Vagina (tissue), 2 donors: ENCODE measurements at regions not wholly inside any gene's neighbourhood (a gene's known extent, or its start where the extent isn't known, plus 50 kb on each side); places are given as distances from the start of the nearest gene placed in this dataset.

Experiments used
- DNase-seq, 2 donors: peaks; one replicate each; pipeline ENCODE4 v3.0.0-alpha.2; 2017; ENCODE audit errors: extremely low spot score in 2 of 2
- H3K27ac ChIP-seq: fragments of 200-600 bp; sonication (generic); one replicate; pipeline ENCODE4 v1.5.1; 2019
- H3K27me3 ChIP-seq: fragments of 200-600 bp; sonication (generic); one replicate; pipeline ENCODE4 v1.5.1; 2019
- H3K36me3 ChIP-seq, 2 donors: fragments of 200-600 bp; sonication (generic); one replicate each; pipeline ENCODE4 v1.5.1; 2017 to 2019
- H3K4me1 ChIP-seq: fragments of 200-600 bp; sonication (generic); one replicate; pipeline ENCODE4 v1.5.1; 2019
- H3K4me3 ChIP-seq, 2 donors: fragments of 200-600 bp; sonication (generic); 1 replicate in 1 of 2; 2 replicates in 1 of 2; pipeline ENCODE4 v1.5.1; 2016 to 2019
- H3K9me3 ChIP-seq: fragments of 200-600 bp; sonication (generic); one replicate; pipeline ENCODE4 v1.5.1; 2019
- POLR2A ChIP-seq, 2 donors: fragments of 450-650 bp; IDR thresholded peaks; one replicate each; pipeline ENCODE4 v1.6.1; 2017; ENCODE audit warnings: antibody characterized with exemption in 2 of 2, mild to moderate bottlenecking in 2 of 2, moderate library complexity in 2 of 2
- POLR2AphosphoS5 ChIP-seq, 2 donors: sonication (generic); formaldehyde crosslinking; IDR thresholded peaks; one replicate each; pipeline ENCODE4 v1.9.0; 2017; ENCODE audit warnings: antibody characterized with exemption in 2 of 2, mild to moderate bottlenecking in 2 of 2, low read depth in 1 of 2; ENCODE audit not compliant: insufficient read depth in 1 of 2
- intact Hi-C: fragments of 100-400 bp; cut with DNase I; formaldehyde crosslinking; loops from one replicate; pipeline ENCODE4 v1.15.1; 2023
- TF ChIP-seq, protein P1 (sequence below), 3 experiments: fragments of 450-650 bp in 2 of 3; fragments of 200-600 bp in 1 of 3; sonication (generic) in 1 of 3; IDR thresholded peaks; one replicate each; pipeline ENCODE4 v1.5.1; 2017 to 2019; ENCODE audit warnings: antibody characterized with exemption in 3 of 3, mild to moderate bottlenecking in 2 of 3, moderate library complexity in 2 of 3

DNA sequence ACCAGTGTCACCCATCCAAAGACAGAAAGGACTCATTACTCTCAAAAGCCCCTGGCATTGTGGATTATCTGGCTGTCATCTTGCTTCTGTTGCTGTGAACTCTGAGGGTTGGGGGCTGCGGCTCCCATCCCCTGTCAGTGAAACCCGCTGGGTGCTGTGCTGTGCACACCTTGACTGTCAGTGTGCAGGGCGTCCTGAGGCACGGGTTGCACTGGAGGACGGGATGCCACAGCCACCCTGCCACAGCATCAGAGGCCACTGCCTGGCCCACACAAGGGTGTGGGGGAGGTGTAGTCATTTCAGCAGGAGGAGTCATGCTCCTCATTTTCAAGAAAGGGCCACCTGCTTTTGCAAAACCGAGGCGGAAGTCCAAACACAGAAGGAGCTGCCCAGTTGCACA lies 245.8 kb downstream of the GLRX3 start:
- no peak for TF ChIP-seq POLR2A (IDR thresholded peaks at IDR 0.05)
- no peak for TF ChIP-seq POLR2AphosphoS5 (IDR thresholded peaks at IDR 0.05; ENCODE audit: insufficient read depth in 1 of 2, low read depth in 1 of 2)
- TF ChIP-seq, protein P1, sequence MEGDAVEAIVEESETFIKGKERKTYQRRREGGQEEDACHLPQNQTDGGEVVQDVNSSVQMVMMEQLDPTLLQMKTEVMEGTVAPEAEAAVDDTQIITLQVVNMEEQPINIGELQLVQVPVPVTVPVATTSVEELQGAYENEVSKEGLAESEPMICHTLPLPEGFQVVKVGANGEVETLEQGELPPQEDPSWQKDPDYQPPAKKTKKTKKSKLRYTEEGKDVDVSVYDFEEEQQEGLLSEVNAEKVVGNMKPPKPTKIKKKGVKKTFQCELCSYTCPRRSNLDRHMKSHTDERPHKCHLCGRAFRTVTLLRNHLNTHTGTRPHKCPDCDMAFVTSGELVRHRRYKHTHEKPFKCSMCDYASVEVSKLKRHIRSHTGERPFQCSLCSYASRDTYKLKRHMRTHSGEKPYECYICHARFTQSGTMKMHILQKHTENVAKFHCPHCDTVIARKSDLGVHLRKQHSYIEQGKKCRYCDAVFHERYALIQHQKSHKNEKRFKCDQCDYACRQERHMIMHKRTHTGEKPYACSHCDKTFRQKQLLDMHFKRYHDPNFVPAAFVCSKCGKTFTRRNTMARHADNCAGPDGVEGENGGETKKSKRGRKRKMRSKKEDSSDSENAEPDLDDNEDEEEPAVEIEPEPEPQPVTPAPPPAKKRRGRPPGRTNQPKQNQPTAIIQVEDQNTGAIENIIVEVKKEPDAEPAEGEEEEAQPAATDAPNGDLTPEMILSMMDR (IDR thresholded peaks at IDR 0.05) = no peak
- Histone ChIP-seq H3K9me3 (no peaks in the 10 kb centered on the region), H3K27ac (no peak overlapping the region), H3K27me3 (no peaks in the 10 kb centered on the region), H3K36me3 (no peaks in the 10 kb centered on the region), H3K4me3 (no peak overlapping the region), H3K4me1 (no peaks in the 10 kb centered on the region)
- DNase-seq = no peak
- intact Hi-C loops = no loop called here

DNA sequence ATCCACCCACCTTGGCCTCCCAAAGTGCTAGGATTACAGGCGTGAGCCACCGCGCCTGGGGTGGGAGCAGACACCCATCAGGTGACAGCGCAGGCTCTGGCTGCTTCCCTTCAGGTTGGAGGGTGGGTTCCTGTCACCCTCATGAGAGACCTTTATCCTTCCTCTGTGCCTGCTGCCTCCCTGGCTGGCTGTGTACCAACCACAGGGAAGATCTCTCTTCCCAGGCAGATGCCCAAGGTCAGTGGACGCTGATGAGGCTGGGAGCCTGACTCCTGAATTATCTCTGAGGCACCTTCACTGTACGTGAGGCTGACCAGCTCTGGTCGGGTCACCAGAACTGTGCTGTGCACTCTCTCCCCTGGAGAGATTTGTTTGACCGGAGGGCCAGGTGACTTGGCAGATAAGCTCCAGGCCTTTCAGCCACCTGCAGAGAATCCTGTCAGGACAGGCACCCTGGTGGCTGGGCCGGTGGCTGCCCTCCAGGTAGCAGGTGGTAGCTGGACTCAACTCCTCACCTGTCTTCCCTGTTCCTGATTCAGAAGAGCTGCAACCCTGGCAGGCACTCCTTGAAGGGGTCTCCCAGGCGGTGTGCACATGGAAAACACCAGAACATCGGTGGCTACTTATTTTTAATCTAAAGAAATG lies 251.9 kb downstream of the GLRX3 start:
- DNase-seq = no peak
- TF ChIP-seq, protein P1 (IDR thresholded peaks at IDR 0.05) = no peak
- TF ChIP-seq POLR2A (IDR thresholded peaks at IDR 0.05) = no peak
- TF ChIP-seq POLR2AphosphoS5 (IDR thresholded peaks at IDR 0.05; ENCODE audit: insufficient read depth in 1 of 2, low read depth in 1 of 2) = no peak
- Histone ChIP-seq H3K4me3 (no peak overlapping the region), H3K27ac (no peak overlapping the region), H3K36me3 (no peaks in the 10 kb centered on the region), H3K9me3 (no peaks in the 10 kb centered on the region), H3K4me1 (no peaks in the 10 kb centered on the region), H3K27me3 (no peaks in the 10 kb centered on the region)
- intact Hi-C loops = no loop called here

DNA sequence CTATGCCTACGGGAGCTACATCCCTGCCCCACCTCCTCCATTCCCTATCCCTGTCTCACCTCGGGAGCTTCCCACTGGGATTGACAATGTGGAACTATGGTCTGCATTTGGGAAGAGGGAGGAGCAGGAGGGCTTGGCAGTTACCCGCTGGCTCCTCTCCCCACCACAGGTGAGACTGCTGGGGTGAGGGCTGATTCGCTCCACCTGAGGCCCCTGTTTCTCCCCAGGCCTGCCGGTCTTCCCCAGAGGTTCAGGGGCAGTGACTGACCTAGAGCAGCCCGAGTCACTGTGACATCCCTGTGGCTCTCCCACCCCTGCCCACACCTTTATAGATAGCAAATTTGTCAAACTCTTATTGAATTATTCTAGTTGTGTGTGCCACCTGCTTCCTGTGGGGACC lies 252.6 kb downstream of the GLRX3 start:
- Histone ChIP-seq H3K9me3 (no peaks in the 10 kb centered on the region), H3K4me3 (no peak overlapping the region), H3K27ac (no peak overlapping the region), H3K4me1 (no peaks in the 10 kb centered on the region), H3K36me3 (no peaks in the 10 kb centered on the region), H3K27me3 (no peaks in the 10 kb centered on the region)
- intact Hi-C loops = no loop called here
- TF ChIP-seq POLR2AphosphoS5 (IDR thresholded peaks at IDR 0.05; ENCODE audit: insufficient read depth in 1 of 2, low read depth in 1 of 2) = no peak
- no peak for TF ChIP-seq POLR2A (IDR thresholded peaks at IDR 0.05)
- TF ChIP-seq, protein P1 (IDR thresholded peaks at IDR 0.05) = no peak
- no peak for DNase-seq

DNA sequence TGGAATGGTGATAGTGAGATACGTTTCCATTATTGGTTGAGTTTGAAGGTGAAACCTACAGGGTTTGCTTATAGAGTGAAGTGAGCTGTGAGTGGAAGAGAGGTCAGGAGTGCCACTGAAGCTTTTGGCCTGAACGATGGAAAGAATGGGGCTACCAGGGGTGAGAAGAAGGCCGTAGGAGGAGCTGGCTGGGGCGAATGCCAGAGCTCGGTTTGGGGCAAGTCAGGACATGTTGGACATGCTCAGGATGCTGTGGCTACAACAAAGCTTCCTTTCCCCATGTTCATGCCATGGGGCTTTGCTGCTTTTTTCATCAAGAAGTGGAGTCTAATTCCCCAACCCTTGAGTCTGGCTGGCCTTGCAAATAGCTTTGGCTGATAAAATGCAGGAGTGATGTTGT lies 253.7 kb downstream of the GLRX3 start:
- H3K4me3 ChIP-seq = no peak overlapping the region
- intact Hi-C loops = no loop called here
- no peaks in the 10 kb centered on the region for H3K27me3 ChIP-seq
- H3K4me1 ChIP-seq = no peaks in the 10 kb centered on the region
- no peaks in the 10 kb centered on the region for H3K9me3 ChIP-seq
- no peak for DNase-seq
- TF ChIP-seq, protein P1 (IDR thresholded peaks at IDR 0.05) = no peak
- no peak for TF ChIP-seq POLR2AphosphoS5 (IDR thresholded peaks at IDR 0.05; ENCODE audit: insufficient read depth in 1 of 2, low read depth in 1 of 2)
- TF ChIP-seq POLR2A (IDR thresholded peaks at IDR 0.05) = no peak
- no peaks in the 10 kb centered on the region for H3K36me3 ChIP-seq
- H3K27ac ChIP-seq = no peak overlapping the region

DNA sequence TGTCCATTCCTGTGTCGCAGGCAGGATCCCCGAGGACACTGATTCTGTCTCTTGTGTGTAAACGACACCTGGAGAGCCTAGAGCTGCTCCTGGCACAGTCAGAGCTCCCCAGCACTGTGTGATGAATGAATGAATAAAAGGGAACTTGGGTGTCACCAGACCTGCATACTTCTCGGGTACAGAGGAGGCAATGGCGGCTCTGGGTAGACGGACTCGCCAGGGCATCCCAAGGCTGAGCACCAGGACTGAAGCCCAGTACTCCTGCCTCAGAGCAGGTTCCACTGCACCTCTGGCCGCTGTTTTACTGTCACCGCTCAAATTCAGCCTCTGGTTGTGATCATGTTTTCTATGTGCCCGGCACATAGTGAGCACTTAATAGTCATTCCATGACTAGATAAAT lies 255.8 kb downstream of the GLRX3 start:
- intact Hi-C loops = no loop called here
- Histone ChIP-seq H3K27ac (no peak overlapping the region), H3K27me3 (no peaks in the 10 kb centered on the region), H3K36me3 (no peaks in the 10 kb centered on the region), H3K4me3 (no peak overlapping the region), H3K9me3 (no peaks in the 10 kb centered on the region), H3K4me1 (no peaks in the 10 kb centered on the region)
- TF ChIP-seq, protein P1 (IDR thresholded peaks at IDR 0.05) = no peak
- no peak for TF ChIP-seq POLR2AphosphoS5 (IDR thresholded peaks at IDR 0.05; ENCODE audit: insufficient read depth in 1 of 2, low read depth in 1 of 2)
- TF ChIP-seq POLR2A (IDR thresholded peaks at IDR 0.05) = no peak
- DNase-seq = no peak
